NCI-H2196 (cell line): ENCODE measurements at regions not wholly inside any gene's neighbourhood (a gene's known extent, or its start where the extent isn't known, plus 50 kb on each side); places are given as distances from the start of the nearest gene placed in this dataset.
"Not testable (repeated sequence)": the region's sequence is repeated elsewhere in the genome, so short reads cannot be mapped to it uniquely, and the experiment has no call there.

Source experiments
- DNase-seq: peaks from one replicate; lab custom pipeline; 2025; ENCODE audit not compliant: unreplicated experiment; lab: John Stamatoyannopoulos, UW

GRCh38 chr1:234781241-234782065 is 171.5 kb upstream of the IRF2BP2 start:
- DNase-seq = no peak

DNA sequence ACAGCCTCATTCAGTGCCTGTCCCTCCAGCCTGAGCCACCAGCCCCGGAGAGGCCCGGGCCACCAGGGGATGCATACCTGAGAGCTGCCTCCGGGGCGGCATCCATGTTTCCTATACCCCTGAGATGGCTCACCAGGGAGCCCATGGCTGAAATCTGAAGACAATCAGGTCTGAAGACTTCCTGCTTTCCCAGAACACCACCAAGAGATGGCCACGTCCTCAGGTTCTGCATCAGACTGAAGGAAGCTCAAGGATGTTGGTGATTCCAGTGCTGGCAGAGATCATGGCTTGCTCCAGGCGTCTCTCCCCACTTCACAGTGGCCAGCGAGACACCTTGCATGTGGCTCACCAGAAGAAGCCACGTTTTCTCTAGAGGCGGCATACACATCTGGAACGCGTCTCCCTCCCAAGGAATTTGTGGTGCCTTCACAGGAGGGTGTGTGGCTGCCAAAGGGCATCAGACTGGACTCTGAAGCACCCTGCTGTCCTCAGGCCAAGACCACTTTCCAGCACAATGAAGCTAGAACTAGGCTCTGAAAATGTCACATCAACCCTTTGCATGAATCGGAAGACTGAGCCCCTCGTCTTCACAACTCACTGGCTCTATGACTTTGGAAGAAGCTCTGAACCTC is 170.7 kb upstream of the IRF2BP2 start:
- no peak for DNase-seq

- DNase-seq = no peak
Observed at GRCh38 chr1:234780112-234780511, 170.1 kb upstream of the IRF2BP2 start.

DNA sequence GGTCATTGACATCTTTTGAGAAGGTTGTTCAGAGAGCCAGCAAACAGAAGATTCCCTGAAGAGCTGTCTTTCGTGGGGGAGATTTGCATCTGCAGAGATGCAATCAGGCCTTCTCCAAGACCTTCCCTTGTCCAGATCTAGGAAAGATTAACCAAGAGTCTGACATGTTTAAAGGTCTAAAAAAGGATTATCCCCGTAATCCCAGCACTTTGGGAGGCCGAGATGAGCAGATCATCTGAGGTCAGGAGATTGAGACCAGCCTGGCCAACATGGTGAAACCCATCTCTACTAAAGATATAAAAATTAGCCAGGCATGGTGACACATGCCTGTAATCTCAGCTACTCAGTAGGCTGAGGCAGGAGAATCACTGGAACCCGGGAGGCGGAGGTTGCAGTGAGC is 169.6 kb upstream of the IRF2BP2 start:
- not testable (repeated sequence) for DNase-seq

DNA sequence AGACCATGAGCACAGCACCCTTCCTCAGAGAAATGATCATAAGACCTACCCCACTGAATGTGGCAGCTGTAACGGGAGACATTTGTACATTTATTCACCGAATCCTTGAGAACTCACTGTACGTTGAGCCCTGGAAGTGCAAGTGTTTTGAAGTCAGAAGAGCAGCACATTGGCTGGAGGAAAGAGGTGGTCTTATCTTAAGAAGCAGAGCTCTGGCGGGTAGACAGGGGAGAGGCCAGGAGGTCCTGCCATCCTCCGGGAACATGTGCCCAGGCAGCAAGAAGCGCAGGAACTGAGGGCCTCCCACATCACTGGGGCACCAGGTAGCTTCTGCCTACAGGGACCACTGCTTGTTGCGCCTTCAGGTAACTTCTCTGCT is 169.2 kb upstream of the IRF2BP2 start:
- DNase-seq = no peak

- DNase-seq = no peak
Observed at GRCh38 chr1:234778221-234779159, 168.5 kb upstream of the IRF2BP2 start.

GRCh38 chr1:234777856-234778220 is 167.9 kb upstream of the IRF2BP2 start:
- DNase-seq = no peak

DNA sequence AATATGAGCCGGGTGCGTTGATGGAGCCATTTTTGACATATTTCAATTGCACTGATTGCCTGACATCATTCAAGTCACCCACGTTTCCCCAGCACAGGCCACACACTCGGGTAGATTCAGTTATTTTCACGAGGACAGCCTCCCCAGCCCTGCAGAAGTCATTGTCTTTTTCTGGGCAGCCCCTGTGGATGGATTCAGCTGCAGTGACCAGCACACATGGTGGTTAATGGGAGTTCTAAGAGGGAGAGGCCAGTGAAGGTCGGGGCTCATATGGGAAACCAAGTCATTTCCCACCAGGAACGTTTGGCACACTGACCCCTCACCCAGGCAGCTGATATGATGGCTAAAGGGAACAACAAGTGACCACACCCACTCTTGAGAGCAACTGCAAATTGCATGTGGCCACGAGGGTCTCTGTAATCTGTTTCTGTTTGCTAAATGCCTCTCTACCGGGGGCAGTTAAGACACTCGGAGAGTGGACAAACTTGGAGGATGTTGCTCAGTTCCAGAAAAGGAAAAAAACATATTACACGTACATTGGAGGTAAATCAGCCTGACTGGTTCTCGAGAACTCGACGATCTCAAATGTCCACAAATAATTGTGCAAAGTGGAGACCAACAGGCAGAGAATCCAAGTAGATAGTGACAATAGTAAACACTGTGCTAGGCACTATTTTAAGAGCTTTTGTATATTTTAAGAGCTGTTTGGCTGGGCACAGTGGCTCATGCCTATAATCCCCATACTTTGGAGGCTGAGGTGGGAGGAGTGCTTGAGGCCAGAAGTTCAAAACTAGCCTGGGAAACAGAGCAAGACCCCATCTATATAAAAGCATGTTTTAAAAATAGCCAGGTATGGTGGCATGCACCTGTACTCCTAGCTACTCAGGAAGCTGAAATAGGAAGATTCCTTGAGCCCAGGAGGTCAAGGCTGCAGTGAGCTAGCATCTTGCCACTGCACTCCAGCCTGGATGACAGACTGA is 167.2 kb upstream of the IRF2BP2 start:
- no peak for DNase-seq

DNA sequence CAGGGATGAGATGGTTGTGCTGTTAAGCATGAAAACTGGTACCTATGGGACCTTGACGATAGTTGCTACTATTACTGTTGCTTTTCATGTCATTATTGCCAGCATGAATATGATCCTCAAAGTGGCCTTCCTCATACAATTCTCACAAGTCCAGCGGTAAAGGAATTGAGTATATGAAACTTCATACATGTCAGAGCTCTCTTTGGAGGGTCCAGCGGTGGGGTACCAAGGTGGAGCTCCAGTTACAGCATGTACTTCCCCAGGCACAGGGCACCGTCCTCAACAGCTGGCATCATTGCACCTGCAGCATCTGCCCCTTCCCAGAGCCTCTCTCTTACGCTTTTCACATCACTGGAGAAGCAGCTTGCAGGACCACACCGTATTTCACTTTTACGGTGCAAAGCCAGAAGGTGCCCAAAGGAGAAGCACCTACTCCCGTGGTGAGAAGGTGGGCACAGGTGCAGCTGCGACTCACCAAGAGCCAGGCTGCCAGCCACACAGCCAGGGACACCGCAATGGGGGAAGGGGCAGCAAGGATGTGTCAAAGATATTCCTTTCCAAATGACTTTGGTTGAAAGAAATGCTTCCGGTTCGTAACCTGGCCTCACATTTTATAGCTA is 166.4 kb upstream of the IRF2BP2 start:
- no peak for DNase-seq

DNA sequence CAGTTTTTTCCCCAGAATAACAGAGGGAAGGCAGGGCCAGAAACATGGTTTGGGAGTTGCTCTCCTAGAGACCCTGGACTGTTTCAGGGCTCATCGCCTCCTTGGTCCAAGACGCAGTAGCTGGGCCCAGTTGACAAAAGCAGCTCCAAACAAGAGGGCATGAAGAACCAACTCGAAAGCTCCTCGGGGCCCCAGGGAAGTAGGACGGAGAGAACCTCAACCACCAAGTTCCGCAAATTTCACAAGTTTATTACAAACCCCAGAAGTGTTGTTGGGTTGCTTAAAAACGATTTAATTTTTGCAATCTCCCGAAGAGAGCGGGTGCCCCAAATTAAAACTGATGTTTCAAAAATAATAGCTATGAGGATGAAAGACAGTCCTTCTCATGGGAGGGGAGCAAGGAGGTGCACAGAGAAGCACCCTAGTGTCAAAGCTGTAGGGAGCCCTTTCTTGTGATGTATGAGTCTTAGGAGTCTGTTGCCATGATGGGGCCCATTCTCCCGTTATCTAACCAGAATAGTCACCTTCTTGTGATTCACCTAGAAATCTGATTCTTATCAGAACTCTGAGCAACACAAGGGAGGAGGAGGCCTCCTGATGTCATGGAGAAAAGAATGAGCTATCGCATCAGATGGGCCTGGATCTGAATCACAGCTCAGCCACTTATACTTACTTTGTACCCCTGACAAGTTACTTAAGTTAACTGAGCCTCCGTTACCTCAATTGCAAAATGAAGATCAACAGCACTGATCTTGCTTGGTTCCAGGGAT is 165.7 kb upstream of the IRF2BP2 start:
- DNase-seq = no peak

DNA sequence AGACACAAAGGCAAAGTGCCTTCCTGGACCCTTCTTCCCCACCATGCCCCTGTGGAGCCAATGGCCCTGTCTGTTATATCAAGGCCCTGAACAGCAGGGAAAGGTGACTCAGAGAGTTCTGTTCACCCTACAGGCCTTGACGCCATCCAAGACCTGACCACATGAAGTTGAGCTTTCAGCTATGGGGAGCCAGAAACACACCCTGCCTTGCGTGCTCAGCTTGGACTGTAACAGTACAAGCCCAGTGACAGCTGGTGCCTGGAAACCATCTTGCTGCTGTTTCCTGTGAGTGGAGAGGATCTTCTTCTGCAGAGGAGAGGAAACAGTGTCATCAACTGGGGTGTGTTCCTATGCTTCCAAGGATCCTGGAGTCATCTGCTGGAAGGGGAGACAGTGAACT is 165.0 kb upstream of the IRF2BP2 start:
- no peak for DNase-seq

- DNase-seq = no peak
Observed at GRCh38 chr1:234773936-234774677, 164.1 kb upstream of the IRF2BP2 start.

- DNase-seq = no peak
Observed at GRCh38 chr1:234772345-234773147, 162.6 kb upstream of the IRF2BP2 start.

- DNase-seq = no peak
Observed at GRCh38 chr1:234771642-234772344, 161.8 kb upstream of the IRF2BP2 start.

DNA sequence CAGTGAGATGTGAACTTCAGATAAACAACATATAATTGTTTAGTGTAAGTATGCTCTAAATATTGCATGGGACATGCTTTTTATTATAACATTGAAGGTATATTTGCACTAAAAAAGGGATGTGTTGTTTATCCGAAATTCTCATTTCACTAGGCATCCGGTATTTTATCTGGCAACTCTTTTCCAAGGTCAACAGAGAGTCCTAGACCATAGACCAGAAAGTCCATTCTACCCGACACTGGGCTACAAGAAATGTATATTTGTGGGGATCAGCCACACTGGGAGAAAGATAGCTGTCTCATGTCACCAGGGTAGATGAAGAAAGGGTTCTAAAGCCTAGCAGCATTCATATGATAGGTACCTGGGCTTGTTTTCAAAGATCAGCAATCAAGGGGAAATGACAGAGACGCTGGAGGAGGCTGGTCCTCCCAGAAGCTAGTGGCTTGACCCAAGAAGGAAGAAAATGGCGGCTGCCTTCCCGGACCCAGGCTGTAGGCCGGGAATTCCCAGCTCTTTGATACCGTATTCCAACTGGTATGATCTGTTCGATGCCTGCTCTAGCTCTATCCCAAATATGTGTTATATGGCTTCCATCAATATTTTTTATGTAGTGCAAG is 161.1 kb upstream of the IRF2BP2 start:
- DNase-seq = no peak

- DNase-seq = no peak
Observed at GRCh38 chr1:234769986-234770795, 160.2 kb upstream of the IRF2BP2 start.
